HCT116 (cell line): ENCODE measurements at regions not wholly inside any gene's neighbourhood (a gene's known extent, or its start where the extent isn't known, plus 50 kb on each side); places are given as distances from the start of the nearest gene placed in this dataset.

ENCODE experiments used
- ATAC-seq: fragments of 200-7000 bp; cut with Tn5 transposase; 2 replicates; pipeline ENCODE4 v1.9.1; 2020; ENCODE audit warnings: mild to moderate bottlenecking, moderate library complexity
- BruUV-seq: library from RNA; stranded (reverse); fragments of 400-500 nt; replicated peaks from 2 replicates; lab custom pipeline; 2021; lab: Mats Ljungman, UMichigan
- CTCF ChIA-PET: fragments of 300-600 bp; sonication (Branson Sonifier 250); formaldehyde crosslinking; loops from one replicate; lab custom pipeline; 2021; ENCODE audit warnings: antibody characterized with exemption; lab: Charles Lee
- POLR2A ChIA-PET: fragments of 300-600, 350-600 bp; sonication (Branson Sonifier 250); formaldehyde crosslinking; loops from one replicate; lab custom pipeline; 2021; ENCODE audit warnings: antibody characterized with exemption; lab: Charles Lee
- RAD21 ChIA-PET, 2 experiments: fragments of 300-600 bp; sonication (Branson Sonifier 250); formaldehyde crosslinking; loops; one replicate each; lab custom pipeline; 2023; ENCODE audit warnings: low total read pairs in 2 of 2; ENCODE audit not compliant: uncharacterized antibody in 2 of 2, unreplicated experiment in 2 of 2, low non-redundant PET in 1 of 2; lab: Charles Lee
- DNase-seq: peaks from one replicate; pipeline ENCODE4 v3.0.0-alpha.2; 2010; ENCODE audit warnings: low read depth, low spot score
- H2AFZ ChIP-seq: fragments of 200-600 bp; shearing (Covaris generic), sonication (generic); 2 replicates; pipeline ENCODE4 v1.6.1; 2017; ENCODE audit warnings: low read depth, mixed run types, mixed read lengths, antibody characterized with exemption, low read length; ENCODE audit not compliant: poor library complexity, severe bottlenecking
- H3K27ac ChIP-seq: 2 replicates; pipeline ENCODE4 v1.5.1; 2012; ENCODE audit warnings: low read depth, low read length
- H3K27me3 ChIP-seq: fragments of 200-600 bp; sonication (generic); 2 replicates; pipeline ENCODE4 v1.6.1; 2016; ENCODE audit warnings: mixed run types, low read length, mixed read lengths; ENCODE audit not compliant: insufficient read depth
- H3K36me3 ChIP-seq, 2 experiments: fragments of 200-500 bp in 1 of 2; fragments of 200-600 bp in 1 of 2; sonication (Bioruptor generic) in 1 of 2; sonication (generic) in 1 of 2; 2 replicates each; pipeline versions ENCODE4 v1.5.1 to v1.6.1; 2014 to 2016; ENCODE audit warnings: low read length in 2 of 2, inconsistent platforms in 1 of 2, mixed read lengths in 1 of 2, mixed run types in 1 of 2; ENCODE audit not compliant: insufficient read depth in 2 of 2, control insufficient read depth in 1 of 2
- H3K4me1 ChIP-seq, 2 experiments: fragments of 200-600 bp in 1 of 2; sonication (generic) in 1 of 2; 2 replicates each; pipeline versions ENCODE4 v1.5.1 to v1.6.1; 2012 to 2017; ENCODE audit warnings: low read length in 2 of 2, inconsistent platforms in 1 of 2, mild to moderate bottlenecking in 1 of 2, mixed read lengths in 1 of 2, mixed run types in 1 of 2, moderate library complexity in 1 of 2; ENCODE audit not compliant: insufficient read depth in 2 of 2, control insufficient read depth in 1 of 2
- H3K4me2 ChIP-seq: fragments of 200-600 bp; sonication (generic); 2 replicates; pipeline ENCODE4 v1.6.1; 2017; ENCODE audit warnings: mixed run types, low read length, mixed read lengths
- H3K4me3 ChIP-seq, 2 experiments: fragments of 200-600 bp in 1 of 2; sonication (generic) in 1 of 2; replicated peaks in 1 of 2; 2 replicates each; pipeline ENCODE4 v1.5.1; 2011 to 2016; ENCODE audit warnings: low read length in 2 of 2, control low read depth in 1 of 2, low read depth in 1 of 2, mild to moderate bottlenecking in 1 of 2, mixed read lengths in 1 of 2, mixed run types in 1 of 2
- H3K79me2 ChIP-seq: fragments of 200-600 bp; sonication (generic); 2 replicates; pipeline ENCODE4 v1.6.1; 2017; ENCODE audit warnings: mild to moderate bottlenecking, mixed run types, low read length, moderate library complexity, mixed read lengths; ENCODE audit not compliant: insufficient read depth
- H3K9ac ChIP-seq: fragments of 200-600 bp; sonication (generic); 2 replicates; pipeline ENCODE4 v1.6.1; 2016; ENCODE audit warnings: low read length, mixed read lengths
- H3K9me2 ChIP-seq: fragments of 200-600 bp; sonication (generic), shearing (Covaris generic); 2 replicates; pipeline ENCODE4 v1.6.1; 2017; ENCODE audit warnings: mixed run types, mild to moderate bottlenecking, moderate library complexity; ENCODE audit not compliant: insufficient read depth
- H3K9me3 ChIP-seq, 2 experiments: fragments of 200-500 bp in 1 of 2; fragments of 200-600 bp in 1 of 2; sonication (Bioruptor generic) in 1 of 2; sonication (generic) in 1 of 2; 2 replicates each; pipeline ENCODE4 v1.6.1; 2014 to 2017; ENCODE audit warnings: low read length in 2 of 2, mixed read lengths in 2 of 2, inconsistent platforms in 1 of 2, low read depth in 1 of 2, mild to moderate bottlenecking in 1 of 2, mixed run types in 1 of 2, moderate library complexity in 1 of 2; ENCODE audit not compliant: control insufficient read depth in 1 of 2, insufficient read depth in 1 of 2
- H4K20me1 ChIP-seq: fragments of 200-600 bp; sonication (generic), shearing (Covaris generic); 2 replicates; pipeline ENCODE4 v1.6.1; 2017; ENCODE audit warnings: mixed run types, mild to moderate bottlenecking, moderate library complexity; ENCODE audit not compliant: insufficient read depth
- CEBPB ChIP-seq: IDR thresholded peaks from 2 replicates; pipeline ENCODE4 v1.6.1; 2012; ENCODE audit warnings: low read depth
- EZH2phosphoT487 ChIP-seq: fragments of 200-600 bp; IDR thresholded peaks from 2 replicates; pipeline ENCODE4 v1.6.1; 2018; ENCODE audit warnings: antibody characterized with exemption, borderline replicate concordance
- FOSL1 ChIP-seq: IDR thresholded peaks from 2 replicates; pipeline ENCODE4 v1.6.1; 2012; ENCODE audit warnings: low read depth
- POLR2A ChIP-seq: IDR thresholded peaks from 2 replicates; pipeline ENCODE4 v1.7.0; 2011; ENCODE audit warnings: borderline replicate concordance; ENCODE audit not compliant: insufficient read depth, insufficient read length; ENCODE audit errors: extremely low read depth
- SIN3A ChIP-seq: IDR thresholded peaks from 2 replicates; pipeline ENCODE4 v1.6.1; 2012; ENCODE audit warnings: low read depth
- SP1 ChIP-seq: IDR thresholded peaks from 2 replicates; pipeline ENCODE4 v1.6.1; 2012; ENCODE audit warnings: low read depth
- TCF7L2 ChIP-seq: IDR thresholded peaks from 2 replicates; pipeline ENCODE4 v1.7.0; 2011; ENCODE audit warnings: borderline replicate concordance, inconsistent platforms; ENCODE audit not compliant: insufficient read depth, insufficient read length; ENCODE audit errors: extremely low read depth
- ZNF274 ChIP-seq: fragments of 200-500 bp; sonication (Bioruptor generic); IDR thresholded peaks from 2 replicates; pipeline ENCODE4 v1.6.1; 2014; ENCODE audit warnings: mild to moderate bottlenecking, low read depth, low read length, inconsistent platforms
- intact Hi-C: fragments of 100-400 bp; cut with micrococcal nuclease; formaldehyde crosslinking; loops from 2 replicates; pipeline ENCODE4 v1.10.0; 2022
- TF ChIP-seq, protein P1 (sequence below): IDR thresholded peaks from 2 replicates; pipeline ENCODE4 v1.6.1; 2012; ENCODE audit warnings: low read depth
- TF ChIP-seq, protein P2 (sequence below): IDR thresholded peaks from 2 replicates; pipeline ENCODE4 v1.6.1; 2012

DNA sequence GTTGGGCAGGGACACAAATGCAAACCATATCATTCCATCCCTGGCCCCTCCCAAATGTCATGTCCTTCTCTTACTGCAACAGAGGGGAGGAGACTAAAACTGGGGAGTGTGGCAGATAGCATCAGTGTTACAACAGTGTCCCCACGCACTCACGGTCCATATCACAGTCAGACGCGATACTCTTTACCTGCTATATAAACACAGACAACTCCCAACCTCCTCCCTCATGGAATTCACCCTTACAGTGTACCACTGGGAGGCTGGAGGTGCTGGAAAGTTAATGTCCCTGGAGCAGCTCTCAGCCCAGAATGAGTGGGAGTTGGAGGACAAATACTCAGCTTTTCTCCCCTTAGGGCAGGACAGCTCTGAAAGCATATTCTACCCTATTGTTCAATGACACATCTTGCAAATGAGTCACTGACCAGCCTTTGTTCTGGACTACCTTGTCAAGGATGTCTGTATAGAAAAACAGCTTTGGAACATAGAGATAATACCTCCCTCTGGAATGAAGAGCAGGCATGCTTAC lies 445.9 kb downstream of the SETD4 start:
- H3K4me1 ChIP-seq: peaks cover 0 to 8% of the 10 kb centered on the region in 2 experiments; a peak in 2 of 4 replicates
- no peak overlapping the region for H2AFZ ChIP-seq
- H3K36me3 ChIP-seq: no peaks in the 10 kb centered on the region
- intact Hi-C loops: no loop called here
- BruUV-seq: no TSS peak
- H3K9me2 ChIP-seq: no peaks in the 10 kb centered on the region
- CTCF ChIA-PET: no interaction called here
- 0 out of 2 replicates have a peak overlapping the region, but pooled peaks have one; percentile 10 for H3K4me2 ChIP-seq
- H3K9ac ChIP-seq: no peak overlapping the region
- no peaks in the 10 kb centered on the region for H4K20me1 ChIP-seq
- DNase-seq: peak; percentile 4
- POLR2A ChIA-PET: no interaction called here
- H3K27ac ChIP-seq: no peak overlapping the region
- H3K4me3 ChIP-seq: no peak overlapping the region
- H3K79me2 ChIP-seq: no peaks in the 10 kb centered on the region
- ATAC-seq: peak; percentile 42; the same call in 1 of the 2 replicates
- no peak for TF ChIP-seq TCF7L2
- TF ChIP-seq, protein P1, sequence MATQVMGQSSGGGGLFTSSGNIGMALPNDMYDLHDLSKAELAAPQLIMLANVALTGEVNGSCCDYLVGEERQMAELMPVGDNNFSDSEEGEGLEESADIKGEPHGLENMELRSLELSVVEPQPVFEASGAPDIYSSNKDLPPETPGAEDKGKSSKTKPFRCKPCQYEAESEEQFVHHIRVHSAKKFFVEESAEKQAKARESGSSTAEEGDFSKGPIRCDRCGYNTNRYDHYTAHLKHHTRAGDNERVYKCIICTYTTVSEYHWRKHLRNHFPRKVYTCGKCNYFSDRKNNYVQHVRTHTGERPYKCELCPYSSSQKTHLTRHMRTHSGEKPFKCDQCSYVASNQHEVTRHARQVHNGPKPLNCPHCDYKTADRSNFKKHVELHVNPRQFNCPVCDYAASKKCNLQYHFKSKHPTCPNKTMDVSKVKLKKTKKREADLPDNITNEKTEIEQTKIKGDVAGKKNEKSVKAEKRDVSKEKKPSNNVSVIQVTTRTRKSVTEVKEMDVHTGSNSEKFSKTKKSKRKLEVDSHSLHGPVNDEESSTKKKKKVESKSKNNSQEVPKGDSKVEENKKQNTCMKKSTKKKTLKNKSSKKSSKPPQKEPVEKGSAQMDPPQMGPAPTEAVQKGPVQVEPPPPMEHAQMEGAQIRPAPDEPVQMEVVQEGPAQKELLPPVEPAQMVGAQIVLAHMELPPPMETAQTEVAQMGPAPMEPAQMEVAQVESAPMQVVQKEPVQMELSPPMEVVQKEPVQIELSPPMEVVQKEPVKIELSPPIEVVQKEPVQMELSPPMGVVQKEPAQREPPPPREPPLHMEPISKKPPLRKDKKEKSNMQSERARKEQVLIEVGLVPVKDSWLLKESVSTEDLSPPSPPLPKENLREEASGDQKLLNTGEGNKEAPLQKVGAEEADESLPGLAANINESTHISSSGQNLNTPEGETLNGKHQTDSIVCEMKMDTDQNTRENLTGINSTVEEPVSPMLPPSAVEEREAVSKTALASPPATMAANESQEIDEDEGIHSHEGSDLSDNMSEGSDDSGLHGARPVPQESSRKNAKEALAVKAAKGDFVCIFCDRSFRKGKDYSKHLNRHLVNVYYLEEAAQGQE: no peak
- TF ChIP-seq FOSL1: peak; percentile 24; the same call in 1 of the 2 replicates
- H3K27me3 ChIP-seq: no peaks in the 10 kb centered on the region
- RAD21 ChIA-PET: no interaction called here
- no peaks in the 10 kb centered on the region for H3K9me3 ChIP-seq

DNA sequence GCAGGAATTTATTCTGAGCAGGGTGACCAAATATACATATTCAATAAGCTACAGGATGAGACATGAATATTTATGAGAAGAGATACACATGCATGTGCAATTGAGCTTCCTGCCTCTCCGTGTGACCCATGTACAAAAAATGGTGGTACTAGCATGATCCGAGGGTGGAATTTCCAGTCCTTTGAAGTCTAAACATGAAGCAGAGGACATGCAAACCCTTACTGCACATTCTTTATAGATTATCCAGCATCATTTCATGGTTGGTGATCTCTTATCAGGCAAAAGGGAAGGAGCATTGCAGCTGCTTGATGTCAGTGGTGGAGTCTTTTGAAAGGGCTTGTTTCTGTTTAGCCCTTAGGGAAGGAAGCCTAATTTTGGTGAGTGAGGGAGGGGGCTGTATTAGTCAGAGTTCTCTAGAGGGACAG lies 448.6 kb downstream of the SETD4 start:
- H3K4me2 ChIP-seq: no peak overlapping the region
- no peaks in the 10 kb centered on the region for H3K9me2 ChIP-seq
- H3K9ac ChIP-seq: no peak overlapping the region
- BruUV-seq: no TSS peak
- H3K27me3 ChIP-seq: no peaks in the 10 kb centered on the region
- intact Hi-C loops: no loop called here
- H3K79me2 ChIP-seq: no peaks in the 10 kb centered on the region
- H4K20me1 ChIP-seq: no peaks in the 10 kb centered on the region
- TF ChIP-seq FOSL1 (no peak), EZH2phosphoT487 (no peak), SP1 (no peak), POLR2A (no peak), CEBPB (no peak), ZNF274 (no peak), SIN3A (no peak)
- TF ChIP-seq, protein P2, sequence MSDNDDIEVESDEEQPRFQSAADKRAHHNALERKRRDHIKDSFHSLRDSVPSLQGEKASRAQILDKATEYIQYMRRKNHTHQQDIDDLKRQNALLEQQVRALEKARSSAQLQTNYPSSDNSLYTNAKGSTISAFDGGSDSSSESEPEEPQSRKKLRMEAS: no peak
- peaks cover 0 to 8% of the 10 kb centered on the region in 2 experiments; a peak in 2 of 4 replicates for H3K4me1 ChIP-seq
- H2AFZ ChIP-seq: no peak overlapping the region
- ChIA-PET POLR2A (no interaction called here), RAD21 (no interaction called here), CTCF (no interaction called here)
- DNase-seq (no peak), ATAC-seq (no peak)
- no peaks in the 10 kb centered on the region for H3K9me3 ChIP-seq
- no peaks in the 10 kb centered on the region for H3K36me3 ChIP-seq
- H3K27ac ChIP-seq: no peak overlapping the region
- no peak overlapping the region for H3K4me3 ChIP-seq
